Retinal pigment epithelial cell (primary cell): ENCODE measurements at regions not wholly inside any gene's neighbourhood (a gene's known extent, or its start where the extent isn't known, plus 50 kb on each side); places are given as distances from the start of the nearest gene placed in this dataset.

Experiments
- DNase-seq: peaks from one replicate; pipeline ENCODE4 v3.0.0-alpha.2; 2010; ENCODE audit warnings: low read depth
- H3K4me3 ChIP-seq: 2 replicates; pipeline ENCODE4 v1.5.1; 2011; ENCODE audit warnings: mild to moderate bottlenecking, low read length, control low read depth, moderate library complexity
- CTCF ChIP-seq: conservative IDR thresholded peaks from 2 replicates; pipeline ENCODE4 v1.5.1; 2011; ENCODE audit warnings: low read depth, low read length, control low read depth, inconsistent platforms

DNA sequence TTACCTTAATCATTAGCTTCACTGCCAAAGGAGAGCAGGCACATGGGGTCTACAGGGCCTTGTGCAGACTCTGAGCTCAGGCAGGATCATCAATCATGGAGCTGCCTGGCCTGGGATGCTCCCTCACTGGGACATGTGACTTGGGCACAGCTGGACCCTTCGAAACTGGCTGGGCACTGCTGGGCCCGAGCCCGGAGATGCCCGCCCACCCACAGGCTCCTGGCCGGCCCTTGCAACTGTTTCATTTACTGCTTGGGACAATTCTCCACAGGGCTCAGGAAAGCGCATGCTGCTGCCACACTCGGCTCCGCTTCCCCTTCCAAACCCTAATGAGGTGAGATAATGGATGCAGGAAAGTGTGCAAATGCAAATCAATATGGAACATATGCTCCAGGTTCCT, 387.5 kb downstream of the TRIM36 start:
- DNase-seq: no peak
- TF ChIP-seq CTCF: no peak
- no peak overlapping the region for H3K4me3 ChIP-seq

- no peak overlapping the region for H3K4me3 ChIP-seq
- no peak for DNase-seq
- TF ChIP-seq CTCF: no peak
Observed at GRCh38 chr5:114780290-114780689, 389.4 kb downstream of the TRIM36 start.

GRCh38 chr5:114744406-114744805, 382.5 kb downstream of the KCNN2 start:
- no peak for TF ChIP-seq CTCF
- H3K4me3 ChIP-seq: no peak overlapping the region
- DNase-seq: no peak

GRCh38 chr5:114734238-114734637, 372.4 kb downstream of the KCNN2 start:
- no peak for TF ChIP-seq CTCF
- no peak overlapping the region for H3K4me3 ChIP-seq
- DNase-seq: no peak

DNA sequence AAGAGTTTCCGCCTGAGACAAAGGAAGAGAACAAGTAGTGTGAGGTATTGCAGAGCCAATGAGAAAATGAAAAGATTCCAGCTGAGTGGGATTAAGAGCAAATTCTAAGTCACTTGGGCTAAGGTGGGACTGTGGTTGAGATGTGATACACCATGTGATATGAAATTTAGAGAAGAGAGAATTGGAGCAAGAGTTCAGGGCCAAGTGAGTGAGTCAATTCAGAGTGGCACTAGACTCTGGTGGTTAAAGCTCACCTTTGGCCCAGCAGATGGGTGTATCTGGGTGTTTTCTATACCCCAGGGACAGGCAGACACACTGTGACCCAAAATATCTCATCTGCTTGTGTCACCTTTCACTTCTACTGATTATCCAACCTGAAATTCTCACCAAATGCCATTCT, 368.1 kb downstream of the KCNN2 start:
- TF ChIP-seq CTCF: no peak
- no peak overlapping the region for H3K4me3 ChIP-seq
- no peak for DNase-seq

- no peak for DNase-seq
- no peak for TF ChIP-seq CTCF
- H3K4me3 ChIP-seq: no peak overlapping the region
Observed at GRCh38 chr5:114727358-114727757, 365.5 kb downstream of the KCNN2 start.

DNA sequence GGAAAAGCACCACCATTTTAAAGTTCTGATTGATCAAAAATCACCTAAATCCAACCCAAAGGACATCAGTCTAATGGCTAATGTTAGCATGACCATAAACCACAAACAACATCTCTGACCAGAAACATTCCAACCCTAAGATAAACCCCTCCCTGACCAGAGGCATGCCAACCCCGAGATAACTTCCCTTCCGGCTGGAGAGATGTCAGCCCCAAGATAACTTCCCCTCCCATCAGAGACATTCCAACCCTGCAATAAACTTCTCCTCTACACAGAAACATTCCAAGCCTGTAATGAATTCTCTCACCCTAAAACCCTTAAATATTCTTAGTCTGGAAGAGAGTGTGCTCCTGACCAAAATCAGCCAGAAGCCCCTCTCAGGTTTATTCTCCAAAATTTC, 364.3 kb downstream of the KCNN2 start:
- TF ChIP-seq CTCF: no peak
- H3K4me3 ChIP-seq: no peak overlapping the region
- DNase-seq: no peak
